ENCODE measurements at regions not wholly inside any gene's neighbourhood (a gene's known extent, or its start where the extent isn't known, plus 50 kb on each side); places are given as distances from the start of the nearest gene placed in this dataset.
"Not testable (repeated sequence)": the region's sequence is repeated elsewhere in the genome, so short reads cannot be mapped to it uniquely, and the experiment has no call there.

DNA sequence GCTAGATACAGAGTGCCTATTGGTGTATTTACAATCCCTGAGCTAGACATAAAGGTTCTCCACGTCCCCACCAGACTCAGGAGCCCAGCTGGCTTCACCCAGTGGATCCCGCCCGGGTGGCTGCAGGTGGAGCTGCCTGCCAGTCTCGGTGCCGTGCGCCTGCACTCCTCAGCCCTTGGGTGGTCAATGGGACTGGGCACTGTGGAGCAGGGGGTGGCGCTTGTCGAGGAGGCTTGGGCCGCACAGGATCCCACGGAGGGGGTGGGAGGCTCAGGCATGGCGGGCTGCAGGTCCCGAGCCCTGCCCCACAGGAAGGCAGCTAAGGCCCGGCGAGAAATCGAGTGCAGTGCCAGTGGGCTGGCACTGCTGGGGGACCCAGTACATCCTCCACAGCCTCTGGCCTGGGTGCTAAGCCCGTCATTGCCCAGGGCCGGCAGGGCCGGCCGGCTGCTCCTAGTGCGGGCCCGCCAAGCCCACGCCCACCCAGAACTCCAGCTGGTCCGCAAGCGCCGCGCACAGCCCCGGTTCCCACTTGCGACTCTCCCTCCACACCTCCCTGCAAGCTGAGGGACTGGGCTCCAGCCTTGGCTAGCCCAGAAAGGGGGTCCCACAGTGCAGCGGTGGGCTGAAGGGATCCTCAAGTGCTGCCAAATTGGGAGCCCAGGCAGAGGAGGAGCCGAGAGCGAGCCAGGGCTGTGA lies 554.6 kb upstream of the LUZP2 start:
- not testable (repeated sequence) for DNase-seq (ENCODE audit: low read depth in 2 of 2)

DNA sequence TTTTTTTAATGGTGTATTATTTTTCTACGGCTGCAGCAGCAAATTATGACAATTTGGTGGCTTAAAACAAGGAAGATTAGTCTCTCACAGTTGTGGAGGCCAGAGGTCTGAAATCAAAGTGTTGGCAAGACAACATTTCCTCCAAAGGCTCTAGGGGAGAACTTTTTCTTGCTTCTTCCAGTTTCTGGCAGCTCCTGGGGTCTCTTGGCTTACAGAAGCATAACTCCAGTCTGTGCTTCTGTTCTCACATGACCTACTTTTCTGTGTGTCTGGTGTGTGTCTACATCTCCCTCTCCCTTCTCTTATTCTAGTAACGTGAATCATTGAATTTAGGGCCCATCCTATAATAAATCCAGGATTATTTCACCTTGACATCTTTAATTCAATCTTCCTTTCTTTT lies 551.9 kb upstream of the LUZP2 start:
- no peak for DNase-seq (ENCODE audit: low read depth in 2 of 2)

DNA sequence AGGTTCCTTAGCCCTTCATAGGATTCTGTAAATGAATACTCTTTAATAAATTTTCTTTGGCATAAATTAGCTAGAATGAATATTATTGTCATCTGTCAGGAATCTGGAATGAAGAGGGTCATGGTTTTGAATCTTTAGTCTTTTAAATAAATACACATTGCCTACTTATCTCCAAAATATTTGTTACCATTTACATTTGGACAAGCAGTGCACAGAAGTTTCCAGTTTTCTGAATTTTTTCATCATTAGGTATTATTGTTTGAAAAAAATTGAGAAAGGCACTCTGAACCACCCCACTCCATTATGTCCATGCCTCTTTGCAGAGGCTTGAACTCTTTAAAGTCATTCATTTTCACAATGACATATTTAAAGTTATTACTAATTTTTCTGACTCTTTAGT lies 549.0 kb upstream of the LUZP2 start:
- no peak for DNase-seq (ENCODE audit: low read depth in 2 of 2)

DNA sequence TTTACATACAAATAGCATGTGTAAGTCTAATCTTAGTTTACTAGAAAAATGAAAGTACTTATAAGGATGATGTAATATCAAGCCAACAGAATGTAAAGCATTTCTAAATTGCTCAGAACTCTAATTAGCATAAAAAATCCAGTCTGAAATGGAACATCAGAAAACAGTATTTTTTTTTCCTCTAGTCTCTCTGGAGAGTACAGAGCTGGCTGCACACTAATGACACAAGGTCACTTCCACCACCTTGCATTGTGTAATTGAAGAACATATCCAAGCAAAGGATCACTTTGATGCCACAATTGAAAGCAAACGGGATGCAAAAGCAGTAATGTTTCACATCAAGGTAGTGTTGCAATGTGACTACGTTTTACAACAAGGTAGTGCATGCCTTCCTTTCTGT lies 548.0 kb upstream of the LUZP2 start:
- no peak for DNase-seq (ENCODE audit: low read depth in 2 of 2)

DNA sequence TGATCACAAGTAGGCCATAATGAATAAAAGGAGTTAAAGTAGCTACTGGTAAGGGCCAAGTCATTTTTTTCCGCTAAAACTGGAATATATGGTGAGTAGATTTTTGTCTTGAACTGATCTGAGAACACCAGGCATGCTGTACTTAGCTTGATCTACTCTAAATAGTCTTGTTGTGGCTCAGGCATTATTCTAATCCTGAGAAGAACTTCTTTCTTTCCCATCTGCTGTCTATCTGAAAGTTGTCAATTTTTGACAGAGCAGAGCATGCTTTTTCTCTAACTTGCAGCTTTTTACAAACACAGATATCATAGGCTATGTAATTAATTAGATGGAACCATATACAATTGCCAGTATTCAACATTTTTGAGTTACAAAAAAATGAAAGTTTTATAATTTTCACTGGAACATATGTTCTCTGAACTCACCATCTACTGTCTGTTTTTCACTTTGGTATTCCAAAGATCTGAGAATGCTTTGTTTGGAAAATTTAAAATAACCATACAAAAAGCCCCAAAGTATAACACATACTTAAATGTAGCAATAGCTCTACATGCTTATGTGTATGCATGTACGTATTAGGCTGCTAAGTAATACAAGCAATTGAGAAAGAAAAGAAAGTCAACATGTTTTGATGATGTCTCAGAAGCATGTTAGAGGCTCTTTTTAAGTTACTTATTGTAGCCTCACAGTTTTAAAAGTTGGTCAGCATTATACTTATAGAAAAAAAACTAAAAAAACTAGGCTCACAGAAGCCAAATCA lies 542.7 kb upstream of the LUZP2 start:
- DNase-seq (ENCODE audit: low read depth in 2 of 2) = no peak

DNA sequence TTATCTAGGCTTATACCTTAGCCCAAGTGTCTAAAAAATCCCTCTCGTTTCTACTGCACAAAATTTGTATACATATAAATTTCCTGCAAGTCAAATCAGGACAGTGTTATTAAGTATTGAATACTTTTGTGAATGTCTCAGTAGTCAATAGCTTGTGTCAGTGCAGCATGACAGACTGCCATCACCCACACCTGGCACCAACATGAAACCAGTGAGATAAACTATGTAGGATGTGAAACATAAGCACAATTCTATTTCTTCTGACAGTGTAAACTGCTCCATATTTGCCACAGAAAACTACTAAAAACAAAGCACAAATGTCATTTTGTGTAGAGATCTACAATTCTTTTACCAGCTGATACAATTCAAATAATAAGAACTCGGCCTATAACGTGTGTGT lies 542.1 kb upstream of the LUZP2 start:
- no peak for DNase-seq (ENCODE audit: low read depth in 2 of 2)

DNA sequence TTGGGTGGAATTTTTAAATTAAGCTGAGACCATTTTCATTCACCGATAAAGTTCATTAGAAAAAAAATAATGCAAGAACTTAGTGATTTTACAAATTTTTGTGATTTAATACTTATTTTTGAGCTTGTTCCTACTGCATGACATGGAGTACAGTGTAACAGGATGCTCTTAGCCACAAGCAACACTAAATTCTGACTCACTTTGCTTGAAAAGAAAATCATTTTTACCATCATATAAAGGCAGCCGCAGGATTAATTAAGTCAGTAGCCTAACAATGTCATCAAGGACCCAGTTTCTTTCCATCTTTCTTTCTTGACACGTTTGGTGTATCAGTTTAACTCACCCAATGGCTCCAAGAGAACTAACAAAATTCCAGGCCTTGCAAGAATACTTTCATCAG lies 540.3 kb upstream of the LUZP2 start:
- no peak for DNase-seq (ENCODE audit: low read depth in 2 of 2)

DNA sequence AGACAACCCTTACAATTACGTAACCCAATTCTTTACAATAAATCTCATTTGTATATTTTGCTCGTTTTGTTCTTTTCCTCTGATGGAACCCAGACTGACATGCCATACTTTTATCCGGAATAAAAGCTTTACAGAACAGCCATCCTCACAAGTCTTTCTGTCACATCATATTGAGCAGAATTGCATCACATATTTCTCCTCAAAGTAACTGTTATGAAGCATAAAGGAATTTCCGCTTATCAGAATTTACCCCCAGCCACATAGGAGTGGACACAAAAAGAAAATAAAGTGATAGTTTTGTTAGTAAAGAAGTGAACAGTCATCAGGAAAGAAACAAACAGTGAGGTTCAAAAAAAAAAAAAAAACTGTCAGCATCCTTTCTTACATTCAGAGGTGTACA lies 539.5 kb upstream of the LUZP2 start:
- DNase-seq (ENCODE audit: low read depth in 2 of 2) = no peak

DNA sequence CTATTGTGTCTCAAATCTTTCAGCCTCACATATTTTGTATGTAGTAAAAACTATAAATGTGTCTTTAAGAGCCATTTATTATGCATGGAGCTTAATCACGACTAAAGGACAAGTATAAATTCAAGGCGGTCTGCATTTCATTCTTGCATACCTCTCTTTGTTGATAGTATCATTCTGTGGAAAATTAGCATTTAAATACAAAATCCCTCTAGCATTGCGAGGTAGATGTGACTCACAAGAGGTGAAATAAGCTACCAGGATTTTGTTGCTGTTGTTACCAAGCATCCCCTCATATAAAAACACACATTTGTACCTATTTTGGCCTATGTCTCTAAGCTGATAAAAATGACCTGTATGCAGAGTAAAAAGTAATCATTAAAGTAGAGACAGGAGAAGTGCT lies 537.4 kb upstream of the LUZP2 start:
- DNase-seq (ENCODE audit: low read depth in 2 of 2) = no peak

DNA sequence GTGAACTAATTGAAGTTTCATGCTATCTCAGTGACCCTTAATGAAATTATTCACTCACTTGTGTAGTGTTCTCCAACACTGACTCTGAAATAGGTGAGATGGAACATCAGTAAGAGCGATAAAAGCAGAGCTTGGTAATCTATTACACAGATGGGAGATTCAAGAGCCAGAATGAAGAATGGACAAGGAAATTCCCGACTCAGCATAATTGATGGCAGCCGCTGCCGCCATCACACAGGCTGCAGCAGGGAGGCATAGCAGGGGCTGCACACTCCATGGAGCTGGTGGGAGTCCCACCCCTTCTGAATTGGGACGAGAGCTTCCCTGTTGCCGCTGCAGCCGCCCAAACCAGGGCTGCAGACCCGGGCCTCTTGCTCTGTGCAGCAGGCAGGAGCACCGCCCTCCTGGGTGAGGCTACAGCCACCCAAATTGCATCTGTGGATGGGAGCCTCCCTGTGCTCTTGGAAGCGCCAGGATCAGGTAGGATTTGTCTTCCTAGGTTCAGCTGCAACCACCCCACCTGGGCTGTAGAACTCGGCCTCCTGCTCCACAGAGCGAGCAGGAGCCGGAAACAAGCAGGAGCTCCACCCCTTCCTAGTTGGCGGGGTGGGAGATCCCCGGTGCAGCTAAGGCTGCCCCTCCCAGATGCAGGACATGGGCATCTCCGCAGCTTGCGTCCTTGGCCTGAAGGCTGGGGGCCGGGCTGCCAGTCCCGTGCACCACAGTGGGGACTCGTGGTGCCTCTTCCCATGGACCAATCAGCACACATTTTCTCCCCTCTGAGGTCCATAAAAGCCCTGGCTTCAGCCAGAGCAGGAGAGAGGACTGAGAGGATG lies 535.1 kb upstream of the LUZP2 start:
- no peak for DNase-seq (ENCODE audit: low read depth in 2 of 2)

DNA sequence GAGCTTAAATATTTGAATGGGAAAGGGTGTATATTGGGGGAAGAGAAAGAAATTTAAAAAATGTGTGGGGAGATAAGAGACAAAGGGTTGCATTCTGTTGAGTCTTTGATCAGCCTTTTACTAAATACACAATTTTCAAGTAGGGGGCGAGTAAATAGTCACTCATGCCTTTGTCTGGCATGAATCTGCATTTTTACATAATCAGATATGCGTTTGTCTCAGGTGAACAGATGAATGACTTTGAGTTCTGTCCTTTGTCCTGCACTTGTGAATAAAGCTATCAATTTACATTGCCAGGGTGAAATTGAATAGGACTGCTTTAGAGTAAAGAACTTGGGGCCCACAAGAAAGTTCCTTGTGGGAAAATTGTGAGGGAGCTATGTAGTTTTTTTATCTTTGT lies 523.6 kb upstream of the LUZP2 start:
- DNase-seq (ENCODE audit: low read depth in 2 of 2) = no peak

DNA sequence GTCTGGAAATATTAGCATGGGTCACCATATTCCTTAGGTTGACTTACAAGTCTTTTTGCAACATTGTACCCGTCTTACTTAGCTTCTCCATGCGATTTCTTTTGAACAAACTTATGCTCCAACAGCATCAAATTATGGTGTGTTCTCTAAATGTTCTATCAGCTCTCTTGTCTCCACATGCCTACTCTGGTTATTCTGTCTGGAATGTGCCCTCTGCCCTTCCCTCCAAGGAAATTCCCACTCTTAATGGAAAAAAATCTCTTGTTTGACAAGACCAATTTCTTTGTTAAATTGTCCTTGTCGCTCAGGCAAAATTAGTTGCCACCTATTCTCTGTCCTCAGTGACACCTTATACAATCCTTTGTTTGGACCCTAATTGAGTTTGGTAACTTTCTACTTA lies 522.8 kb upstream of the LUZP2 start:
- DNase-seq (ENCODE audit: low read depth in 2 of 2) = no peak

DNA sequence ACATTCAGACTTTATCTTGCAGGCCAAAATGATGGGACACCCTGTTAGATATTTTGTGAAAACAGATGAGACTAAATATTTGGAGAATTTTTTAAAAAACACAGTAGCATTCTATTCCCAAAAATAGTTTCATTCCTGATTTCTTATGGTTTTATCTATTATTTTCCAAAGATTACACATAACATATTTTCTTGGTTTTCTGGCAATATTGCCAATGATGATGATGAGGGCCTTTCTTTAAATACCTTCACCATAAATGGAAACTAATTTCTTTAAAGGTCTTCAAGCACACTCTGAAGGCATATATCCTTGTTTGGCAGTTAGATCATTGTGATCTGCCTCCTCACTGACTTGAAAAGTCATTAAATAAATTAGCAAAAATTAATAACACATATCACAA lies 522.3 kb upstream of the LUZP2 start:
- DNase-seq (ENCODE audit: low read depth in 2 of 2) = peak in 1 of 2 experiments; percentile 11

DNA sequence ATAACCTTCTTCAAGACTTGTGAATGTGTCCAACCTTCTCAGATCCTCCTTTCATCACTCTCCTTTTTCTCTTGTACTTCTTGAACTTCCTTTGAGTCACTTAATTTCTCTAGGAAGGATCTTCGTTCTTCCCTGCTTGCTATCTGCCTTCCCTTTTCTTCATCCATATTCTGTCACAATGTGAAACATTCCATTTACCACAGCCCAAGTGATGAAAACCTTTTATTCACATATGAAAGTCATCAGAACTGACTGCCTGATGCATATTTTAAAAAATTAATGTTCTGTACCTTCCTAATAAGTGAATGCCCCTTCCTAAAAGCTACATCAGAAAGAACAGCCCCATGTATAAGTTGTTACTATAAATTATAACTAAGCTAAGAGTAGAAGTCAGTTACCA lies 520.4 kb upstream of the LUZP2 start:
- DNase-seq (ENCODE audit: low read depth in 2 of 2) = peak in 1 of 2 experiments; percentile 46

DNA sequence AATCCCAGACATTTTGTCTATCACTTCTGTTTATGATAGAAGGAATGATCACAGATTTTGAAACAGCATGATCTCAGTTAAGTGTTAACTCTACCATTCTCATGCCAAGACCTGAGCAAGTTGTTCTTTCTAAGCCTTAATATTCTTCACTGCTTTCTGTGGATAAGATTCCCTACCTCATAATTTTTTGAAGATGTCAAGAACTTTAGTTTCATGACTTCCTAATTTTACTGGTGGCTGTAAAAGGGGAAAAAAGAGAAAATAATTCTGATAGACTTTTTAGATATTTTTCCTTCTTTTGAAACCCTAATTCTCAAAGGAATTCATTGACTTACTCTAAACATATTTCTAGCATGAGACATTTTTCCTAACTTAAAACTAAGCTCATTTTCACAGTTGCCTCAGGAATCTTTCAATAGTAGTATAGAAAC lies 520.0 kb upstream of the LUZP2 start:
- DNase-seq (ENCODE audit: low read depth in 2 of 2) = peak in 1 of 2 experiments; percentile 33

DNA sequence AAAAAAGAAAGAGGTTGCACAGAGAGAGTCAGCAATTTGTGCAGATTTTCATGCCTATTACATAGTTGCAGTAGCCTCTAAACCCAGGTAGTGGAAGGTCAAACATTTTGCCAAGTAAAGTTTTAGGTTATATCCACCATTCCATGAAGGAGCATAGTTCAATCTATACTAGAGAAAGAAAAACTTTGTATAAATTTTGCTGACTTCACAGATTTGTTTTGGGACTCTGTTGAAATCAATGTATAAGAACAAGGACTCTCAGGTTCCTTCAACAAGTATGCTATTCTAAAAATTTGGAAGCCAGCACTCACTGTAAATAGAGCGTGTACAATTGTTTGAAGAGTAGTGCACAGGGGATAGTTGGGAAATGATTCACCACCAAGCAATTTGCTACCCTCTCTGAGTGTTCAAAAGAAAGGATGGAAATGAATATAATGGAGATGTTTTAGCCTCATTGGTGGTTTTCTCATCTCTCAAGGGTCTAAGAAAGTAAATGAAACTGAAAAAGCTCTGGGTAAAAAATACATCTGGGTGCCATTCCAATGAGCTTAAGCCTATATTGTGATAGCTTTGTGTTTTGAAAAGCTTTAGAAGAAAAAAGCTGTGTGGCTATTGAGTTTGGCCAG lies 508.4 kb upstream of the LUZP2 start:
- DNase-seq (ENCODE audit: low read depth in 2 of 2) = peak; percentile 71 to 72

DNA sequence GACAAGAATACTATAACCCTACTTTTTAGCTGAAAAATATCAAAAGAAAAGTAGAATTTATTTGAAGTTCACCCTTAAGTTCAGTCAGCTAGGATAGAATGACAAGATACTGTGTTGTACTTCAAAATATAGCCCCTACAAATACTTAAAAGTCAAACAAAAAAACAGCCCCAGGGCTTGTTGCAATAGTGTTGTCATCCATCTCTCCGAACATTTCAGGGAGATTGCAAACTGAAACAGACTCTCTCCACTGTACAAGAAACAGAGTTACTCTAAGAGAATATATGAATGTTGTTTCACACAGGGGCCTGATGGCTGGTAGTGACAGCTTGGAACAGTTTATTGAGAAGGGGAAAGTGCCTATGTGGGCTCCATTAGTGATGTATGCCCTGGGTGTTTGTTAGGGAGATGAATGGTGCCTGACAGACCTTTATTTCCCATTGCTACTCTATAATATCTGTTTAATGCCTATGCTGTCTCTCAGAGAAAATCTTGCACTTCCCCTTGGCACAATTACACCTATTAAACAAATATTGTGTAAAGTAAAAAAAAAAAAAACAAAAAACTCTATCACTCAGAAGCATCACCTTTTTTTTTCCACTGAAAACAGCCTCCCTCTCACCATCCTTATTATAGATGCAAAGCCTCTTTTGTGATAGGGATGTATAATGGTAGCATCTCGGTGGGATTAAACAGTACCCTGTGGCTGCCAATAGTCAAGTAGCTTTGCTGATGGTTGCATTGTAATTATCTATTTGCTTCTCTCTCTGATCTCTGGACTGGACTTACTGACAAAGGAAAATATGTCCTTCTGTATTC lies 506.3 kb upstream of the LUZP2 start:
- no peak for DNase-seq (ENCODE audit: low read depth in 2 of 2)

DNA sequence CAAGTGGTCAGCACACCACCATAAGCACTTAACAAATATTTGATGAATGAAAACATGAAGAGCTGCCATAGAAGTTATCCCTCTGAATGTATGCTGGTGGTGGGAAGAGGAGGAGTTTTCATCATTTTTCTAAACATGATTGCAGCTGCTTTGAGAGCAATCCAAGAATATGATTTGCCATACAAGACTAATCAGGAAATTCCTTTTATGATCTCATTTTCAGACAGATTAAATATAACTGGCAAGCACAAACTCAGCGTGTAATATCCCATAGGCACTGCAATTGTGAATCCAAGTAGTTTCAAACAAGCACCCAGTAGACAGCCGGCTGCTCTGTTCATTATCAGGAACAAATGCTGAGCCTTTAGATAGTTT lies 505.7 kb upstream of the LUZP2 start:
- DNase-seq (ENCODE audit: low read depth in 2 of 2) = peak; percentile 60 to 63

DNA sequence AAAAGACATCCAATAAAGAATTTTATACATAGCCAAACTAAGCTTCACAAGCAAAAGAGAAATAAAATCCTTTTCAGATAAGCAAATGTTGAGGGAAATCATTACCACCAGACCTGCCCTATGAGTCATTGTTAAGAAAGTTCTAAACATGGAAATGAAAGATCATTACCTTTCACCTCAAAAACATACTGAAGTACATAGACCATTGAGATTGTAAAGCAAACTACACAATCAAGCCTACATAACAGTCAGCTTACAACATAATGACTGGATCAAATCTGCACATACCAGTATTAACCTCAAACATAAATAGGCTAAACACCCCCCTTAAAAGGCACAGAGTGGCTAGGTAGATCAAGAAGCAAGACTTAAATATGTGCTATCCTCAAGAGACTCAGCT lies 501.0 kb upstream of the LUZP2 start:
- no peak for DNase-seq (ENCODE audit: low read depth in 2 of 2)

DNA sequence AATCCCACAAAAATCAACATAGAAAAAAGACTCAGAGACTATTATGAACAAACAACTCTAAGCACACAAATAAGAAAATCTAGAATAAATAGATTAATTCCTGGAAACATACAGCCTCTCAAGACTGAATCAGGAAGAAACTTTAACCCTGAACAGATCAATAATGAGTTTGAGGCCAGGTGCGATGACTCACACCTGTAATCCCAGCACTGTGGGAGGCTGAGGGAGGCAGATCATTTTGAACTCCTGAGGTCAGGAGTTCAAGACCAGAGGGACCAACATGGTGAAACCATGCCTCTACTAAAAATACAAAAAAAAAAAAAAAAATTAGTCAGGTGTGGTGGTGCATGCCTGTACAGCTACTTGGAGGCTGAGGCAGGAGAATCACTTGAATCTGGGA lies 499.5 kb upstream of the LUZP2 start:
- no peak for DNase-seq (ENCODE audit: low read depth in 2 of 2)

DNA sequence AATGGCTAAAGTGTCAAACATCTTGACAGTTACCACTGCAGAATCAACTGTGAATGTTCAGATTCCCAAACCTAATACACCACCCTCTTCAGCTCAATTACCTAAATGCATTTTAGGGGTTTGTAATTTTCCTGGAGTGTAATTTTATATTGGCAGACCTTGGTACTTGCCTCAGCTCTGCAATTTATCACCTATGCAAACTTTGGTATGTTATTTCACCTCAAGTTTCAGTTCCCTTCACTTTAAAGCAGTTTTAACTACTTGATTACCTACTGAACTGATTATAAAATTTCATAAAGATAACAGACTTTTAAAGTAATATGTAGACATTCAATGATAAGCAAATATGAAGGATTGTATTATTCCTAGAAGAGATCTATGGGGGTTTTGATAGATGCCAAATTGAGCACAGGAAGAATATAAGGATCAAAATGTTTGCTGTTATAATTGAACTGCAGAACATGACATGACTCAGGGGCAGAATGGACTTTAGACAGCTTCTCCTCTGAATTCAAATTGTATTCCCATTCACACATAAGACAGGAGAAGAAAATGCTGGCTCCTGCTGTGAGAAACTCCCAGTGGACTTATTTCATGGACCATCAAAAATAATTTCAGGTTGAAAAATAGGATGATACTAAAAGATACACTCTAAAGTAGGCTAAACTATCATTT lies 491.5 kb upstream of the LUZP2 start:
- DNase-seq (ENCODE audit: low read depth in 2 of 2) = no peak
